Testis (tissue), 2 donors: ENCODE measurements at regions not wholly inside any gene's neighbourhood (a gene's known extent, or its start where the extent isn't known, plus 50 kb on each side); places are given as distances from the start of the nearest gene placed in this dataset.

ENCODE experiments used
- DNase-seq: peaks from one replicate; pipeline ENCODE4 v3.0.0-alpha.2; 2019
- H3K27ac ChIP-seq, 2 donors: fragments of 200-600 bp; sonication (generic); one replicate each; pipeline ENCODE4 v1.5.1; 2019
- H3K27me3 ChIP-seq: fragments of 200-600 bp; sonication (generic); one replicate; pipeline ENCODE4 v1.5.1; 2019
- H3K36me3 ChIP-seq: fragments of 200-600 bp; sonication (generic); one replicate; pipeline ENCODE4 v1.5.1; 2017; ENCODE audit warnings: low read depth; ENCODE audit errors: missing control alignments
- H3K4me1 ChIP-seq: fragments of 200-600 bp; sonication (generic); one replicate; pipeline ENCODE4 v1.5.1; 2019
- H3K4me3 ChIP-seq, 2 donors: fragments of 200-600 bp; sonication (generic); one replicate each; pipeline ENCODE4 v1.5.1; 2017 to 2019
- H3K9me3 ChIP-seq: fragments of 200-600 bp; sonication (generic); one replicate; pipeline ENCODE4 v1.5.1; 2017
- CTCF ChIP-seq, 3 experiments: fragments of 450-650 bp in 2 of 3; fragments of 200-600 bp in 1 of 3; sonication (generic) in 1 of 3; IDR thresholded peaks; one replicate each; pipeline ENCODE4 v1.5.1; 2016 to 2019; ENCODE audit warnings: antibody characterized with exemption in 3 of 3, mild to moderate bottlenecking in 2 of 3, moderate library complexity in 1 of 3
- POLR2A ChIP-seq: fragments of 450-650 bp; IDR thresholded peaks from one replicate; pipeline ENCODE4 v1.6.1; 2017; ENCODE audit warnings: antibody characterized with exemption, mild to moderate bottlenecking, moderate library complexity
- WGBS, 2 donors: methylation state at CpG; one replicate each; pipeline ENCODE4 v1.1.5; 2018; 5-methylcytosine and 5-hydroxymethylcytosine counted together
- intact Hi-C: fragments of 100-400 bp; cut with DNase I; formaldehyde crosslinking; loops from one replicate; pipeline ENCODE4 v1.15.1; 2023; ENCODE audit warnings: low total_unique reads

- Histone ChIP-seq H3K4me1 (peaks cover 8% of the 10 kb centered on the region), H3K9me3 (no peaks in the 10 kb centered on the region), H3K36me3 (no peaks in the 10 kb centered on the region), H3K27me3 (no peaks in the 10 kb centered on the region), H3K4me3 (peak overlapping the region; percentile 81 to 82), H3K27ac (peak overlapping the region; percentile 41 to 87)
- peak; percentile 89 for DNase-seq
- WGBS, 2 donors, result 3 to 4% methylated on average over 28 of the region's 28 CpGs
- intact Hi-C loops, result loop anchor here (5.0 kb wide), 2 partner anchors 45 to 85 kb away; partner anchors contain the start of gene TRIM13
- TF ChIP-seq CTCF (IDR thresholded peaks at IDR 0.05), result no peak
- TF ChIP-seq POLR2A, result no peak
Measured at GRCh38 chr13:50082426-50083281, 67.4 kb downstream of the KCNRG start.

- TF ChIP-seq POLR2A, result no peak
- TF ChIP-seq CTCF (IDR thresholded peaks at IDR 0.05), result peak; percentile 54 to 84 (median 59)
- no peaks in the 10 kb centered on the region for H3K27me3 ChIP-seq
- no peak for DNase-seq
- H3K4me1 ChIP-seq, result peaks cover 8% of the 10 kb centered on the region
- no peaks in the 10 kb centered on the region for H3K9me3 ChIP-seq
- H3K4me3 ChIP-seq, result no peak overlapping the region
- WGBS, 2 donors, result 0 to 2% methylated on average over 4 of the region's 4 CpGs
- H3K27ac ChIP-seq, result no peak overlapping the region
- intact Hi-C loops, result no loop called here
- no peaks in the 10 kb centered on the region for H3K36me3 ChIP-seq
Measured at GRCh38 chr13:50085063-50085462, 69.8 kb downstream of the KCNRG start.

- intact Hi-C loops, result no loop called here
- 95 to 98% methylated on average over 1 of the region's 1 CpG for WGBS, 2 donors
Measured at GRCh38 chr13:50089633-50090032, 74.4 kb downstream of the KCNRG start.

GRCh38 chr13:50090211-50090610, 75.0 kb downstream of the KCNRG start:
- 94 to 96% methylated on average over 5 of the region's 5 CpGs for WGBS, 2 donors
- H3K4me1 ChIP-seq, result no peaks in the 10 kb centered on the region
- intact Hi-C loops, result no loop called here
- TF ChIP-seq POLR2A, result no peak
- TF ChIP-seq CTCF (IDR thresholded peaks at IDR 0.05), result no peak
- H3K27me3 ChIP-seq, result no peaks in the 10 kb centered on the region
- no peak for DNase-seq
- no peaks in the 10 kb centered on the region for H3K36me3 ChIP-seq
- H3K9me3 ChIP-seq, result no peaks in the 10 kb centered on the region
- H3K4me3 ChIP-seq, result no peak overlapping the region
- no peak overlapping the region for H3K27ac ChIP-seq

More at GRCh38 chr13:50089633-50090032, 74.4 kb downstream of the KCNRG start:
- no peak for DNase-seq
- H3K4me3 ChIP-seq, result no peak overlapping the region
- no peaks in the 10 kb centered on the region for H3K27me3 ChIP-seq
- H3K4me1 ChIP-seq, result no peaks in the 10 kb centered on the region
- no peak for TF ChIP-seq POLR2A
- no peak for TF ChIP-seq CTCF (IDR thresholded peaks at IDR 0.05)
- no peak overlapping the region for H3K27ac ChIP-seq
- H3K36me3 ChIP-seq, result no peaks in the 10 kb centered on the region
- no peaks in the 10 kb centered on the region for H3K9me3 ChIP-seq
